Liver (tissue), 8 donors: ENCODE measurements at regions not wholly inside any gene's neighbourhood (a gene's known extent, or its start where the extent isn't known, plus 50 kb on each side); places are given as distances from the start of the nearest gene placed in this dataset.

ENCODE experiments used
- DNase-seq: peaks from one replicate; pipeline ENCODE4 v3.0.0-alpha.2; 2017; ENCODE audit warnings: low spot score
- H3K27ac ChIP-seq, 2 donors: one replicate each; pipeline ENCODE4 v1.7.0; 2013; ENCODE audit warnings: inconsistent platforms in 2 of 2, low read length in 2 of 2, control low read depth in 1 of 2, low read depth in 1 of 2, mild to moderate bottlenecking in 1 of 2
- H3K27me3 ChIP-seq, 4 donors: one replicate each; pipeline versions ENCODE4 v1.6.1 to v1.7.0; 2013; ENCODE audit warnings: low read length in 3 of 4, inconsistent platforms in 1 of 4, mild to moderate bottlenecking in 1 of 4, moderate library complexity in 1 of 4; ENCODE audit not compliant: control insufficient read depth in 4 of 4, insufficient read depth in 4 of 4
- H3K36me3 ChIP-seq, 4 donors: one replicate each; pipeline versions ENCODE4 v1.6.1 to v1.7.0; 2013; ENCODE audit warnings: low read length in 3 of 4, mild to moderate bottlenecking in 3 of 4, low read depth in 1 of 4, moderate library complexity in 1 of 4; ENCODE audit not compliant: control insufficient read depth in 4 of 4, insufficient read depth in 3 of 4
- H3K4me1 ChIP-seq, 4 donors: one replicate each; pipeline versions ENCODE4 v1.6.1 to v1.7.0; 2013; ENCODE audit warnings: low read length in 3 of 4, mild to moderate bottlenecking in 3 of 4, moderate library complexity in 1 of 4; ENCODE audit not compliant: control insufficient read depth in 4 of 4, insufficient read depth in 4 of 4
- H3K4me3 ChIP-seq, 3 donors: one replicate each; pipeline versions ENCODE4 v1.6.1 to v1.7.0; 2013; ENCODE audit warnings: low read length in 3 of 3, control low read depth in 1 of 3, low read depth in 1 of 3, mild to moderate bottlenecking in 1 of 3
- H3K9ac ChIP-seq, 2 donors: one replicate each; pipeline ENCODE4 v1.7.0; 2013; ENCODE audit warnings: low read length in 2 of 2, mild to moderate bottlenecking in 2 of 2, moderate library complexity in 2 of 2, control low read depth in 1 of 2, low read depth in 1 of 2
- H3K9me3 ChIP-seq, 4 donors: one replicate each; pipeline versions ENCODE4 v1.6.1 to v1.7.0; 2013; ENCODE audit warnings: low read length in 3 of 4; ENCODE audit not compliant: control insufficient read depth in 4 of 4
- CTCF ChIP-seq: fragments of 150-350 bp; IDR thresholded peaks from 2 replicates; pipeline ENCODE4 v1.5.1; 2017; ENCODE audit warnings: improper control_type of control experiment, low read depth, low read length; ENCODE audit not compliant: missing input control
- EGR1 ChIP-seq, 2 donors: IDR thresholded peaks; 2 replicates each; pipeline ENCODE4 v1.6.1; 2016 to 2018; ENCODE audit warnings: antibody characterized with exemption in 2 of 2, low read depth in 2 of 2
- FOXA1 ChIP-seq: IDR thresholded peaks from 2 replicates; pipeline ENCODE4 v1.6.1; 2016; ENCODE audit warnings: antibody characterized with exemption
- FOXA2 ChIP-seq: IDR thresholded peaks from 2 replicates; pipeline ENCODE4 v1.6.1; 2016; ENCODE audit warnings: antibody characterized with exemption
- GABPA ChIP-seq, 2 donors: IDR thresholded peaks in 1 of 2; conservative IDR thresholded peaks in 1 of 2; 2 replicates each; pipeline ENCODE4 v1.6.1; 2016; ENCODE audit warnings: antibody characterized with exemption in 2 of 2, mild to moderate bottlenecking in 1 of 2, moderate library complexity in 1 of 2
- HNF4A ChIP-seq, 2 donors: conservative IDR thresholded peaks; 2 replicates each; pipeline ENCODE4 v1.6.1; 2016; ENCODE audit warnings: antibody characterized with exemption in 2 of 2, mild to moderate bottlenecking in 2 of 2
- HNF4G ChIP-seq: IDR thresholded peaks from 2 replicates; pipeline ENCODE4 v1.6.1; 2016; ENCODE audit warnings: antibody characterized with exemption
- JUND ChIP-seq, 2 donors: IDR thresholded peaks; 2 replicates each; pipeline ENCODE4 v1.6.1; 2016; ENCODE audit warnings: antibody characterized with exemption in 2 of 2
- MAX ChIP-seq: IDR thresholded peaks from 2 replicates; pipeline ENCODE4 v1.6.1; 2016; ENCODE audit warnings: antibody characterized with exemption
- NR2F2 ChIP-seq: IDR thresholded peaks from 2 replicates; pipeline ENCODE4 v1.6.1; 2016; ENCODE audit warnings: antibody characterized with exemption
- RAD21 ChIP-seq, 2 donors: IDR thresholded peaks; 2 replicates each; pipeline ENCODE4 v1.6.1; 2016; ENCODE audit warnings: antibody characterized with exemption in 2 of 2, mild to moderate bottlenecking in 2 of 2
- REST ChIP-seq: IDR thresholded peaks from 2 replicates; pipeline ENCODE4 v1.6.1; 2016; ENCODE audit warnings: antibody characterized with exemption, mild to moderate bottlenecking
- RXRA ChIP-seq, 2 donors: IDR thresholded peaks; 2 replicates each; pipeline ENCODE4 v1.6.1; 2017 to 2018; ENCODE audit warnings: antibody characterized with exemption in 2 of 2, mild to moderate bottlenecking in 1 of 2
- SP1 ChIP-seq: IDR thresholded peaks from 2 replicates; pipeline ENCODE4 v1.6.1; 2018; ENCODE audit warnings: antibody characterized with exemption, mild to moderate bottlenecking
- TAF1 ChIP-seq: conservative IDR thresholded peaks from 2 replicates; pipeline ENCODE4 v1.6.1; 2016; ENCODE audit warnings: antibody characterized with exemption, mild to moderate bottlenecking
- YY1 ChIP-seq: IDR thresholded peaks from 2 replicates; pipeline ENCODE4 v1.6.1; 2016; ENCODE audit warnings: antibody characterized with exemption, mild to moderate bottlenecking
- WGBS: extraction: QIAGEN DNeasy Blood & Tissue Kit; methylation state at CpG from one replicate; pipeline ENCODE4 v1.1.7; 2013; 5-methylcytosine and 5-hydroxymethylcytosine counted together
- TF ChIP-seq, protein P1 (sequence below): IDR thresholded peaks from 2 replicates; pipeline ENCODE4 v1.6.1; 2016; ENCODE audit warnings: antibody characterized with exemption
- TF ChIP-seq, protein P2 (sequence below): IDR thresholded peaks from 2 replicates; pipeline ENCODE4 v1.6.1; 2016; ENCODE audit warnings: antibody characterized with exemption
- donor health status: healthy.
- donor health status: healthy.
- donor health status: healthy.
- donor health status: healthy.
- donor health status: healthy.

DNA sequence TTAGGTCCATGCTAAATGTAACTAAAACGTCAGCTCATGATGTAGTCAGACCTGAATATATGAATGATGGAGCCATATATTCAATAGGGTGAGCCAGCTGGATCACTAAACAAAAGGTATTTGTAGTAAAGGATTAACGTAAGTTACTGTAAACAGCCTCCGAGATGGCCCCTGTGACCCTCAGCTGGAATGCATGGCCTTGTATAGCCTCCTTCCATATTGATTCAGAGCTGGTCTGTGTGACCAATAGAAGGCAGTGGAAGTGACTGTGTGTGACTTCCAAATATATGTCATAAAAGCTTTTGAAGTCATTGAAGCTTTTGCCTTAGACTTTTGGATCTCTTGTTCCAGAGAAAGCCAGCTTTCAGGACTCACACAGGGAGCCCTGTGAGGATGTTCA, 154.4 kb upstream of the CHD1 start:
- 57% methylated on average over 3 of the region's 3 CpGs for WGBS
- Histone ChIP-seq H3K4me1 (no peaks in the 10 kb centered on the region), H3K27me3 (peaks cover 0 to under 1% (median 0%) of the 10 kb centered on the region in 4 donors), H3K9ac (no peak overlapping the region), H3K9me3 (no peaks in the 10 kb centered on the region), H3K4me3 (no peak overlapping the region), H3K36me3 (no peaks in the 10 kb centered on the region), H3K27ac (no peak overlapping the region)
- TF ChIP-seq, protein P1, sequence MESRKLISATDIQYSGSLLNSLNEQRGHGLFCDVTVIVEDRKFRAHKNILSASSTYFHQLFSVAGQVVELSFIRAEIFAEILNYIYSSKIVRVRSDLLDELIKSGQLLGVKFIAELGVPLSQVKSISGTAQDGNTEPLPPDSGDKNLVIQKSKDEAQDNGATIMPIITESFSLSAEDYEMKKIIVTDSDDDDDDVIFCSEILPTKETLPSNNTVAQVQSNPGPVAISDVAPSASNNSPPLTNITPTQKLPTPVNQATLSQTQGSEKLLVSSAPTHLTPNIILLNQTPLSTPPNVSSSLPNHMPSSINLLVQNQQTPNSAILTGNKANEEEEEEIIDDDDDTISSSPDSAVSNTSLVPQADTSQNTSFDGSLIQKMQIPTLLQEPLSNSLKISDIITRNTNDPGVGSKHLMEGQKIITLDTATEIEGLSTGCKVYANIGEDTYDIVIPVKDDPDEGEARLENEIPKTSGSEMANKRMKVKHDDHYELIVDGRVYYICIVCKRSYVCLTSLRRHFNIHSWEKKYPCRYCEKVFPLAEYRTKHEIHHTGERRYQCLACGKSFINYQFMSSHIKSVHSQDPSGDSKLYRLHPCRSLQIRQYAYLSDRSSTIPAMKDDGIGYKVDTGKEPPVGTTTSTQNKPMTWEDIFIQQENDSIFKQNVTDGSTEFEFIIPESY = no peak
- TF ChIP-seq MAX (no peak), RAD21 (IDR thresholded peaks at IDR 0.05) (no peak), RXRA (IDR thresholded peaks at IDR 0.05) (no peak), HNF4A (conservative IDR thresholded peaks at IDR 0.05) (no peak), NR2F2 (no peak), HNF4G (no peak), JUND (IDR thresholded peaks at IDR 0.05) (no peak), EGR1 (IDR thresholded peaks at IDR 0.05; ENCODE audit: low read depth in 2 of 2) (no peak), CTCF (no peak), REST (no peak), GABPA (IDR thresholded peaks at IDR 0.05 in 1 of 2, conservative IDR thresholded peaks at IDR 0.05 in 1 of 2) (no peak), TAF1 (no peak), FOXA2 (no peak), FOXA1 (no peak), SP1 (no peak), YY1 (no peak)
- TF ChIP-seq, protein P2, sequence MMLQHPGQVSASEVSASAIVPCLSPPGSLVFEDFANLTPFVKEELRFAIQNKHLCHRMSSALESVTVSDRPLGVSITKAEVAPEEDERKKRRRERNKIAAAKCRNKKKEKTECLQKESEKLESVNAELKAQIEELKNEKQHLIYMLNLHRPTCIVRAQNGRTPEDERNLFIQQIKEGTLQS = no peak
- no peak for DNase-seq
